ENCODE measurements at regions not wholly inside any gene's neighbourhood (a gene's known extent, or its start where the extent isn't known, plus 50 kb on each side); places are given as distances from the start of the nearest gene placed in this dataset.

DNA sequence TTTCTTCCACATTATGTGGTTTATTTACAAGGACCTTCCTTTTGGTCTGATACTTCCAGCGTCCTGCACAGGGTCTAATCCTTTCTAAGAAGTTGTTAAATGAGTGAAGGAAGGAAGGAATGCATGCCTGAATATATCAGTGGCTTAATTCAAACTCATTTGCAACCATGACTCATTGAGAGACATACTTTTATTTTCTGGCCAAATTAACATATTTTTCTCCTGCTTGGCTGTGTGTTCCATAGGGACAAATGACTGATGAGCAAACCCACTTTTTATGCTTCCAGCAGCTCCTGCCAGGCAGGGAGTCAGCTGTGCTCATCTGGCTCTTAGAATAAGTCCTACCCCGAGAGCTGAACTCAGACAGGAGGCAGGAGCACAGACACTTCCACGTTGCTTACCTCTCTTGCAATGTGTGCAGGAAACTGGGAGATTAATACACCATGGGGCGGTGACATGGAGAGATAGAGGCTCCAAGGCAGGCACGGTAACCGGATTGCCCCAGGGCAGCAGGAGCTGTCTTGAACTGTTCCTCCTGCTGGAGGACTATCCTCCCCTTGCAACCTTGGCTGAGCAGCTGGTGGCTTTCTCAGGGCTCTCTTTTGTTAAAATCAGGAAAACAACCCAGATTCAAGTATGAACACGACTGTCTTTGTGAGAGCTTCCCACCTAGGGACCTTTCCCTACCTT is 667.5 kb upstream of the HS6ST1 start:
- ChIA-PET CTCF (ENCODE audit: low intra/inter-chr PET ratio) (no interaction called here), POLR2A (no interaction called here)
- Histone ChIP-seq H3K79me2 (ENCODE audit: control insufficient read depth, insufficient read depth, low read length) (no peaks in the 10 kb centered on the region), H4K20me1 (replicated peaks; ENCODE audit: control insufficient read depth, insufficient read depth, low read length) (no peaks in the 10 kb centered on the region), H3K4me2 (ENCODE audit: insufficient read depth, low read length) (no peak overlapping the region), H3K36me3 (ENCODE audit: control insufficient read depth, insufficient read depth, low read length) (no peaks in the 10 kb centered on the region), H3K4me3 (no peak overlapping the region), H3K9ac (ENCODE audit: insufficient read depth in 1 of 2, low read depth in 2 of 2, low read length in 2 of 2) (no peak overlapping the region), H3K27me3 (ENCODE audit: control insufficient read depth in 2 of 2, insufficient read depth in 2 of 2, low read length in 2 of 2) (peaks cover 0 to 7% of the 10 kb centered on the region in 2 experiments; a peak in 1 of 5 replicates), H3K9me1 (ENCODE audit: control insufficient read depth, insufficient read depth, low read length) (no peaks in the 10 kb centered on the region), H3K4me1 (replicated peaks in 1 of 2; ENCODE audit: control insufficient read depth in 2 of 2, insufficient read depth in 2 of 2, low read length in 2 of 2) (no peaks in the 10 kb centered on the region), H2AFZ (ENCODE audit: low read depth, low read length) (no peak overlapping the region), H3K9me3 (replicated peaks; ENCODE audit: control insufficient read depth, insufficient read depth, low read depth, low read length) (no peaks in the 10 kb centered on the region), H3K27ac (ENCODE audit: extremely low read depth, low read depth, low read length) (no peak overlapping the region)
- TF ChIP-seq, protein P1, sequence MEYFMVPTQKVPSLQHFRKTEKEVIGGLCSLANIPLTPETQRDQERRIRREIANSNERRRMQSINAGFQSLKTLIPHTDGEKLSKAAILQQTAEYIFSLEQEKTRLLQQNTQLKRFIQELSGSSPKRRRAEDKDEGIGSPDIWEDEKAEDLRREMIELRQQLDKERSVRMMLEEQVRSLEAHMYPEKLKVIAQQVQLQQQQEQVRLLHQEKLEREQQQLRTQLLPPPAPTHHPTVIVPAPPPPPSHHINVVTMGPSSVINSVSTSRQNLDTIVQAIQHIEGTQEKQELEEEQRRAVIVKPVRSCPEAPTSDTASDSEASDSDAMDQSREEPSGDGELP (CRISPR knock-in tag; IDR thresholded peaks at IDR 0.05; ENCODE audit: borderline replicate concordance), result no peak
- TF ChIP-seq NR1H2 (CRISPR knock-in tag; IDR thresholded peaks at IDR 0.05) (no peak), CHD1 (IDR thresholded peaks at IDR 0.05; ENCODE audit: low read length) (no peak), KHSRP (IDR thresholded peaks at IDR 0.05) (no peak), ETV6 (IDR thresholded peaks at IDR 0.05; ENCODE audit: borderline replicate concordance in 1 of 2, low read depth in 2 of 2, low read length in 1 of 2) (no peak), ETV6 (CRISPR knock-in tag; IDR thresholded peaks at IDR 0.05; ENCODE audit: borderline replicate concordance) (no peak), SMC3 (conservative IDR thresholded peaks at IDR 0.05; ENCODE audit: insufficient read depth, low read depth, low read length) (no peak), ZNF239 (CRISPR knock-in tag; IDR thresholded peaks at IDR 0.05) (no peak), HNRNPUL1 (IDR thresholded peaks at IDR 0.05; ENCODE audit: low read length) (no peak), SMARCC2 (IDR thresholded peaks at IDR 0.05; ENCODE audit: low read depth) (no peak), ZNF253 (CRISPR knock-in tag; conservative IDR thresholded peaks at IDR 0.05) (no peak), MIER1 (IDR thresholded peaks at IDR 0.05; ENCODE audit: low read depth) (no peak), HNRNPL (IDR thresholded peaks at IDR 0.05; ENCODE audit: low read depth, low read length) (no peak), CAMTA2 (CRISPR knock-in tag; conservative IDR thresholded peaks at IDR 0.05) (no peak), TCF3 (CRISPR knock-in tag; IDR thresholded peaks at IDR 0.05) (no peak), NFE2L1 (tag; IDR thresholded peaks at IDR 0.05; ENCODE audit: borderline replicate concordance, low read depth) (no peak)
- TF ChIP-seq, protein P2, sequence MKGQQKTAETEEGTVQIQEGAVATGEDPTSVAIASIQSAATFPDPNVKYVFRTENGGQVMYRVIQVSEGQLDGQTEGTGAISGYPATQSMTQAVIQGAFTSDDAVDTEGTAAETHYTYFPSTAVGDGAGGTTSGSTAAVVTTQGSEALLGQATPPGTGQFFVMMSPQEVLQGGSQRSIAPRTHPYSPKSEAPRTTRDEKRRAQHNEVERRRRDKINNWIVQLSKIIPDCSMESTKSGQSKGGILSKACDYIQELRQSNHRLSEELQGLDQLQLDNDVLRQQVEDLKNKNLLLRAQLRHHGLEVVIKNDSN (CRISPR knock-in tag; IDR thresholded peaks at IDR 0.05), result no peak
- TF ChIP-seq, protein P3, sequence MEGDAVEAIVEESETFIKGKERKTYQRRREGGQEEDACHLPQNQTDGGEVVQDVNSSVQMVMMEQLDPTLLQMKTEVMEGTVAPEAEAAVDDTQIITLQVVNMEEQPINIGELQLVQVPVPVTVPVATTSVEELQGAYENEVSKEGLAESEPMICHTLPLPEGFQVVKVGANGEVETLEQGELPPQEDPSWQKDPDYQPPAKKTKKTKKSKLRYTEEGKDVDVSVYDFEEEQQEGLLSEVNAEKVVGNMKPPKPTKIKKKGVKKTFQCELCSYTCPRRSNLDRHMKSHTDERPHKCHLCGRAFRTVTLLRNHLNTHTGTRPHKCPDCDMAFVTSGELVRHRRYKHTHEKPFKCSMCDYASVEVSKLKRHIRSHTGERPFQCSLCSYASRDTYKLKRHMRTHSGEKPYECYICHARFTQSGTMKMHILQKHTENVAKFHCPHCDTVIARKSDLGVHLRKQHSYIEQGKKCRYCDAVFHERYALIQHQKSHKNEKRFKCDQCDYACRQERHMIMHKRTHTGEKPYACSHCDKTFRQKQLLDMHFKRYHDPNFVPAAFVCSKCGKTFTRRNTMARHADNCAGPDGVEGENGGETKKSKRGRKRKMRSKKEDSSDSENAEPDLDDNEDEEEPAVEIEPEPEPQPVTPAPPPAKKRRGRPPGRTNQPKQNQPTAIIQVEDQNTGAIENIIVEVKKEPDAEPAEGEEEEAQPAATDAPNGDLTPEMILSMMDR (IDR thresholded peaks at IDR 0.05 in 2 of 3, conservative IDR thresholded peaks at IDR 0.05 in 1 of 3; ENCODE audit: insufficient read depth in 2 of 3, low read depth in 1 of 3, low read length in 3 of 3), result no peak
- TF ChIP-seq, protein P4, sequence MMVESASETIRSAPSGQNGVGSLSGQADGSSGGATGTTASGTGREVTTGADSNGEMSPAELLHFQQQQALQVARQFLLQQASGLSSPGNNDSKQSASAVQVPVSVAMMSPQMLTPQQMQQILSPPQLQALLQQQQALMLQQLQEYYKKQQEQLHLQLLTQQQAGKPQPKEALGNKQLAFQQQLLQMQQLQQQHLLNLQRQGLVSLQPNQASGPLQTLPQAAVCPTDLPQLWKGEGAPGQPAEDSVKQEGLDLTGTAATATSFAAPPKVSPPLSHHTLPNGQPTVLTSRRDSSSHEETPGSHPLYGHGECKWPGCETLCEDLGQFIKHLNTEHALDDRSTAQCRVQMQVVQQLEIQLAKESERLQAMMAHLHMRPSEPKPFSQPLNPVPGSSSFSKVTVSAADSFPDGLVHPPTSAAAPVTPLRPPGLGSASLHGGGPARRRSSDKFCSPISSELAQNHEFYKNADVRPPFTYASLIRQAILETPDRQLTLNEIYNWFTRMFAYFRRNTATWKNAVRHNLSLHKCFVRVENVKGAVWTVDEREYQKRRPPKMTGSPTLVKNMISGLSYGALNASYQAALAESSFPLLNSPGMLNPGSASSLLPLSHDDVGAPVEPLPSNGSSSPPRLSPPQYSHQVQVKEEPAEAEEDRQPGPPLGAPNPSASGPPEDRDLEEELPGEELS (CRISPR knock-in tag; IDR thresholded peaks at IDR 0.05; ENCODE audit: borderline replicate concordance), result no peak
- ATAC-seq, result no peak
- 0% methylated on average over 7 of the region's 7 CpGs for WGBS (ENCODE audit: insufficient coverage, low coverage, missing lambda C conversion rate)
- BruUV-seq (replicated peaks), result no TSS peak
- intact Hi-C loops (cut with micrococcal nuclease) (no loop called here), in situ Hi-C loops (cut with MboI) (no loop called here)
- FAIRE-seq, result no peak
- DNase-seq (ENCODE audit: extremely low read depth in 1 of 4, low spot score in 3 of 4), result no peak
